ENCODE measurements at regions not wholly inside any gene's neighbourhood (a gene's known extent, or its start where the extent isn't known, plus 50 kb on each side); places are given as distances from the start of the nearest gene placed in this dataset.
"Not testable (repeated sequence)": the region's sequence is repeated elsewhere in the genome, so short reads cannot be mapped to it uniquely, and the experiment has no call there.

DNA sequence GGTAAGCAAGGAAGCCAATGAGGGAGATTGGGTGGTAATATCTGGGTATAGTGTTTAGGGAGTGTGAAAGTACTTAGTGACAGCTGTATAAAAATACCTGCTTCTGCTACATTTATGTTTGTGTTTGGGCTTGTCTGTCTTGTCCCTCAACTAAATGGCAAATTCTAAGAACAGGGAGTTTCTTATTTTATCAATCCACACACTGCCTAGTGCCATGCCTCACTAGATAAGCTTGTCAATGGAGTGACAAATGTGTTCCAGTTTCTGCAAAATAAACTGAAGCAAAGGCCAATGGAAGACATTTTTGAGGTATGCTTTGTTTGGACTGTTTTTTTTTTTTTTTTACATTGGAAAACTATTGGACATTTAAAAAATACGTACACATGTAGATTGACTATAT lies 418.0 kb downstream of the SH2D1A start:
- H3K9me3 ChIP-seq (replicated peaks in 1 of 3): no peaks in the 10 kb centered on the region
- no peaks in the 10 kb centered on the region for H3K36me3 ChIP-seq (replicated peaks in 1 of 2)
- H3K4me1 ChIP-seq (replicated peaks in 1 of 2): no peaks in the 10 kb centered on the region
- TF ChIP-seq POLR2A (IDR thresholded peaks at IDR 0.05): no peak
- TF ChIP-seq, protein P1, sequence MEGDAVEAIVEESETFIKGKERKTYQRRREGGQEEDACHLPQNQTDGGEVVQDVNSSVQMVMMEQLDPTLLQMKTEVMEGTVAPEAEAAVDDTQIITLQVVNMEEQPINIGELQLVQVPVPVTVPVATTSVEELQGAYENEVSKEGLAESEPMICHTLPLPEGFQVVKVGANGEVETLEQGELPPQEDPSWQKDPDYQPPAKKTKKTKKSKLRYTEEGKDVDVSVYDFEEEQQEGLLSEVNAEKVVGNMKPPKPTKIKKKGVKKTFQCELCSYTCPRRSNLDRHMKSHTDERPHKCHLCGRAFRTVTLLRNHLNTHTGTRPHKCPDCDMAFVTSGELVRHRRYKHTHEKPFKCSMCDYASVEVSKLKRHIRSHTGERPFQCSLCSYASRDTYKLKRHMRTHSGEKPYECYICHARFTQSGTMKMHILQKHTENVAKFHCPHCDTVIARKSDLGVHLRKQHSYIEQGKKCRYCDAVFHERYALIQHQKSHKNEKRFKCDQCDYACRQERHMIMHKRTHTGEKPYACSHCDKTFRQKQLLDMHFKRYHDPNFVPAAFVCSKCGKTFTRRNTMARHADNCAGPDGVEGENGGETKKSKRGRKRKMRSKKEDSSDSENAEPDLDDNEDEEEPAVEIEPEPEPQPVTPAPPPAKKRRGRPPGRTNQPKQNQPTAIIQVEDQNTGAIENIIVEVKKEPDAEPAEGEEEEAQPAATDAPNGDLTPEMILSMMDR (IDR thresholded peaks at IDR 0.05): no peak
- H3K4me3 ChIP-seq: no peak overlapping the region
- DNase-seq: no peak
- WGBS, 4 donors: 61 to 86% (median 74%) methylated on average over 1 of the region's 1 CpG
- intact Hi-C loops (cut with DNase I): no loop called here
- H3K27me3 ChIP-seq: no peaks in the 10 kb centered on the region
- H3K27ac ChIP-seq: no peak overlapping the region

DNA sequence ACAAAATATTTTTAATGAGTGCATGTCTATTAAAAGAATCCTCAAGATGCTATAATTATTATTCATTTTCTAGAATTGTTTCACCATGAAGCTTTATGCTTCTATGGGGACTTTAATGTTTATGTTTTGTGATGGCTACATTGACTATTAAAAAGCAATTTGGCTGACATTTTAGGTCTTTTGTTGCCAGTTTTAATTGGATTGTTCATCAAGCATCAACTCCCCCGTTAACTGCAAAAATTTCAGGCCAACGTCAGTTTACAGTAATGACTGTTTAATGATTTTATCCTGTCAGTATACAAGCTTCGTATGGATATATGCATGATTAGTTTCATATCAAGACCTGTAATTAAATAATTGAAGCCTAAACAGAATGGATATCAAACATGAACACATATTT lies 422.8 kb downstream of the SH2D1A start:
- no peak for TF ChIP-seq POLR2A (IDR thresholded peaks at IDR 0.05)
- intact Hi-C loops (cut with DNase I): no loop called here
- 54 to 74% (median 62%) methylated on average over 3 of the region's 3 CpGs for WGBS, 4 donors

DNA sequence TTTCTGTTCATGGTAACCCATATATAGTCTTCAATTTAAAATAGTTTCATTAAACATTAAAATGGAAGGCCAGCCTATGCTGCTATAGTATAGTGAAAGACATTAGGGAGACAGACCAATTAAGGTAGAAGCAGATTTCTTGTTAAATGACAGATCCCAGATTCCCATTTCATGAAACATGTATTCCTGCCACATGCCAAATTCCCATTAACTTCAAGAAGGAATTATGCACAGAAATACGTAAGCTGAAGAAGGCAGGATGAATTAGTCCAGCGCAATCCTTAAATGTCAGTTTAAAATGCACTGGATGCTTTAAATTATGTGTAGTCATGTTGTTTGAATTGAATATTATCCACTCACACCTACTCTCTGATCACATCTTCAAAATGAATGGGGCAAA lies 424.9 kb downstream of the SH2D1A start:
- H3K36me3 ChIP-seq (replicated peaks in 1 of 2): no peaks in the 10 kb centered on the region
- no peak for DNase-seq
- TF ChIP-seq, protein P1 (IDR thresholded peaks at IDR 0.05): no peak
- TF ChIP-seq POLR2A (IDR thresholded peaks at IDR 0.05): no peak
- WGBS, 4 donors: 86 to 94% (median 93%) methylated on average over 2 of the region's 2 CpGs
- intact Hi-C loops (cut with DNase I): no loop called here
- H3K9me3 ChIP-seq (replicated peaks in 1 of 3): no peaks in the 10 kb centered on the region
- no peaks in the 10 kb centered on the region for H3K4me1 ChIP-seq (replicated peaks in 1 of 2)
- H3K27ac ChIP-seq: no peak overlapping the region
- H3K4me3 ChIP-seq: no peak overlapping the region
- no peaks in the 10 kb centered on the region for H3K27me3 ChIP-seq

More for the DNA sequence above, 422.8 kb downstream of the SH2D1A start:
- DNase-seq: no peak
- Histone ChIP-seq H3K9me3 (replicated peaks in 1 of 3) (no peaks in the 10 kb centered on the region), H3K4me1 (replicated peaks in 1 of 2) (no peaks in the 10 kb centered on the region), H3K36me3 (replicated peaks in 1 of 2) (no peaks in the 10 kb centered on the region), H3K27ac (no peak overlapping the region), H3K27me3 (no peaks in the 10 kb centered on the region), H3K4me3 (no peak overlapping the region)

DNA sequence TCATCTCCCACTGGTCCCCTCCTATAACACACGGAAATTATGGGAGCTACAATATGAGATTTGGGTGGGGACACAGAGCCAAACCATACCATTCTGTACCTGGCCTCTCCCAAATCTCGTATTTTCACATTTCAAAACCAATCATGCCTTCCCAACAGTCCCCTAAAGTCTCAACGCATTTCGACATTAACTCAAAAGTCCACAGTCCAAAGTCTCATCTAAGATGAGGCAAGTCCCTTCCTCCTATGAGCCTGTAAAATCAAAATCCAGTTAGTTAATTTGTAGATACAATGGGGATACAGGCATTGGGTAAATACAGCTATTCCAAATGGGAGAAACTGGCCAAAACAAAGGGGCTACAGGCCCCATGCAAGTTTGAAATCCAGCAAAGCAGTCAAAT lies 441.9 kb downstream of the SH2D1A start:
- DNase-seq; H3K27me3 ChIP-seq; H3K4me3 ChIP-seq; intact Hi-C loops (cut with DNase I); H3K4me1 ChIP-seq (replicated peaks in 1 of 2); H3K36me3 ChIP-seq (replicated peaks in 1 of 2); H3K27ac ChIP-seq; H3K9me3 ChIP-seq (replicated peaks in 1 of 3): not testable (repeated sequence)
- 68 to 83% (median 79%) methylated on average over 4 of the region's 4 CpGs for WGBS, 4 donors

DNA sequence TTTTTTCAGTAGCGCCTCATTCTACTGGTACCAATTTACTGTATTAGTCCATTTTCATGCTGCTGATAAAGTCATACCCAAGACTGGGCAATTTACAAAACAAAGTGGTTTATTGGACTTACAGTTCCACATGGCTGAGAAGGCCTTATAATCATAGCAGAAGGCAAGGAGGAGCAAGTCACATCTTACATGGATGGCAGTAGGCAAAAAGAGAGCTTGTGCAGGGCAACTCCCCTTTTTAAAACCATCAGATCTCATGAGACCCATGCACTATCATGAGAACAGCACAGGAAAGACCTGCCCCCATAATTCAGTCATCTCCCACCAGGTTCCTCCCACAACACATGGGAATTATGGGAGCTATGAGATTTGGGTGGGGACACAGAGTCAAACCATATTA lies 443.5 kb downstream of the SH2D1A start:
- H3K4me3 ChIP-seq; H3K36me3 ChIP-seq (replicated peaks in 1 of 2); H3K9me3 ChIP-seq (replicated peaks in 1 of 3); DNase-seq; H3K27ac ChIP-seq; intact Hi-C loops (cut with DNase I); H3K4me1 ChIP-seq (replicated peaks in 1 of 2); H3K27me3 ChIP-seq: not testable (repeated sequence)
- 86 to 100% (median 96%) methylated on average over 1 of the region's 1 CpG for WGBS, 4 donors

DNA sequence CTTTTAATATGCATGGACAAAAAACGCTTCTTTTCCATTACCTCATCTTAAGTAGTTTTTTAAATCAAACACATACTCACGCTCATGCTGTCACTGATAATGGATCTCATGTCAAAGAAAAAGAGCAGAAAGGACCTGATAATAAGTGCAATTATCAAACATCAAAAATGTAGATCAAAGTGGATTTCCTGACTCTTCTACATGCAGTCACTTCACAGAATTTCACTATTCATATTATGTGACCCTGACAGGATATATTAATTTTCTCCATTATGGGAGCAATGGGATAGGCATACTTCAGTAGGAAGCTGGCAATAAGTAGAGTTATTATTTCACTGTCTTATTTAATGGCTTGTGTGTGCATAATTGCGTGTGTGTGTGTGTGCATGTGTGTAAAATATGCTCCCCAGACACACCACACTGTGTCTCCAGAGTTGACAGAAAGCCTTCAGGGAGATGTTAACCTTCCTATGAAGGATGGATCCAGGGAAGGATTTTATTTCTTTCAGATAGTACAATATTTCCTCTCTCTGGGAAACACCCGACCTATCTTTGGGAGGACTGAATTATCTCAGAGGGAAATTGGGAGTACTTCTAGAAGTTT lies 445.2 kb downstream of the SH2D1A start:
- intact Hi-C loops (cut with DNase I): no loop called here
- no peak for DNase-seq
- H3K36me3 ChIP-seq (replicated peaks in 1 of 2): no peaks in the 10 kb centered on the region
- WGBS, 4 donors: 49 to 78% (median 59%) methylated on average over 4 of the region's 4 CpGs
- TF ChIP-seq, protein P1 (IDR thresholded peaks at IDR 0.05): no peak
- no peak for TF ChIP-seq POLR2A (IDR thresholded peaks at IDR 0.05)
- H3K9me3 ChIP-seq (replicated peaks in 1 of 3): no peaks in the 10 kb centered on the region
- no peaks in the 10 kb centered on the region for H3K4me1 ChIP-seq (replicated peaks in 1 of 2)
- no peak overlapping the region for H3K27ac ChIP-seq
- H3K27me3 ChIP-seq: no peaks in the 10 kb centered on the region
- no peak overlapping the region for H3K4me3 ChIP-seq

Data from adrenal gland (tissue), 9 donors.